Cardiac muscle cell (in vitro differentiated cells and primary cell): ENCODE measurements at regions not wholly inside any gene's neighbourhood (a gene's known extent, or its start where the extent isn't known, plus 50 kb on each side); places are given as distances from the start of the nearest gene placed in this dataset.

Source experiments
- DNase-seq, 2 donors: peaks; one replicate each; pipeline versions ENCODE4 v3.0.0 to v3.0.0-alpha.2; 2010 to 2017; ENCODE audit warnings: low read depth in 1 of 2, low spot score in 1 of 2
- H3K27ac ChIP-seq: fragments of 200-600 bp; sonication (generic); 2 replicates; pipeline ENCODE4 v1.5.1; 2016
- H3K27me3 ChIP-seq: fragments of 200-600 bp; sonication (generic); 2 replicates; pipeline ENCODE4 v1.6.0; 2016; ENCODE audit warnings: control low read depth
- H3K36me3 ChIP-seq: fragments of 200-600 bp; sonication (generic); 2 replicates; pipeline ENCODE4 v1.5.1; 2016; ENCODE audit warnings: control low read depth
- H3K4me1 ChIP-seq: fragments of 200-600 bp; sonication (generic); 2 replicates; pipeline ENCODE4 v1.8.1; 2017; ENCODE audit warnings: low read depth, mild to moderate bottlenecking, mixed run types
- H3K4me3 ChIP-seq: fragments of 200-600 bp; sonication (generic); 2 replicates; pipeline ENCODE4 v1.5.1; 2016; ENCODE audit warnings: mild to moderate bottlenecking
- H3K9me3 ChIP-seq: fragments of 200-600 bp; sonication (generic); 2 replicates; pipeline ENCODE4 v1.5.1; 2017; ENCODE audit warnings: low read depth, mild to moderate bottlenecking, control low read depth
- CTCF ChIP-seq: IDR thresholded peaks from 2 replicates; pipeline ENCODE4 v1.5.1; 2012; ENCODE audit warnings: low read depth, mild to moderate bottlenecking, low read length

DNA sequence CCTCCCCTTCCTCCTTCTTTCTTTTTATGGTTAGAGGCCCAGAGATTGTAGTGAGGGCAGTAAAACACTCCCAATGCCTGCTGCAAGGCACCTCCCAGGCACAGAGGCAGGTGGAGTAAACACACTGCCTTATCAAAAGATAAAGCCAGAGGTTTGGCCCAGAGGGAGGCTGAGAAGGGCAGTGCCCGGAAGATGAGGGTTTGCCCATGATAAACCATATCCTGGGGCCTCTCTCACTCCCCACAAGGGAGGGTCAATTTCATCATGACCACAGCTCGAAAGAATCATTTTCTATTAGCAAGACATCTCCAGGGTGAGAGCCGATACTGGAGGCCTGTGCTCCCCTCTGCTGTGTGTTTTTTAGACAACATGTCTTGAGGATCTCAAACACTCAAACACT is 98.5 kb upstream of the FAM9C start:
- Histone ChIP-seq H3K27ac (no peak overlapping the region), H3K4me3 (no peak overlapping the region), H3K36me3 (no peaks in the 10 kb centered on the region), H3K27me3 (no peaks in the 10 kb centered on the region), H3K9me3 (no peaks in the 10 kb centered on the region), H3K4me1 (no peaks in the 10 kb centered on the region)
- DNase-seq: no peak
- TF ChIP-seq CTCF: no peak

GRCh38 chrX:13140007-13140406 is 95.6 kb upstream of the FAM9C start:
- H3K27me3 ChIP-seq: no peaks in the 10 kb centered on the region

GRCh38 chrX:13131396-13132137 is 87.1 kb upstream of the FAM9C start:
- peak in 1 of 2 donors; percentile 53 for DNase-seq
- no peak overlapping the region for H3K27ac ChIP-seq
- no peaks in the 10 kb centered on the region for H3K27me3 ChIP-seq

More at GRCh38 chrX:13140007-13140406, 95.6 kb upstream of the FAM9C start:
- no peak for DNase-seq
- H3K4me3 ChIP-seq: no peak overlapping the region
- TF ChIP-seq CTCF: no peak
- no peak overlapping the region for H3K27ac ChIP-seq
- no peaks in the 10 kb centered on the region for H3K9me3 ChIP-seq
- H3K4me1 ChIP-seq: no peaks in the 10 kb centered on the region
- no peaks in the 10 kb centered on the region for H3K36me3 ChIP-seq

DNA sequence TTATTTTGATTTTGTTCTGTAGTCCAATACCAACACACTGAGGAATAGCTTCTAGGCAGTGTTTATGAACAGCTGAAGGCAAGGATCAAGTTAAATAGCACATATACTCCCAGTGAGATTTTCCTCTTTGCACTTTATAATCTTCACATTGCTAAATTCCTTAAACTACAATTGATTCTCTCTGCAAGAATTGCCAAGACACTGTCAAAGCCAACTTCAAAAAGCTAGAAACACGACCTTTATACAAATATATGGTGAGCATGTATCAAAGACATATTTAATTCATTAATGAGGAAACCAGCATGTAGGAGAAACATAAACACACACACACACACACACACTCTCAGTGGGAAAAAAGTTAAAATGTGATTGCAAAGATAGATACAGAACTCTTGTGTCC is 86.4 kb upstream of the FAM9C start:
- Histone ChIP-seq H3K9me3 (no peaks in the 10 kb centered on the region), H3K4me1 (no peaks in the 10 kb centered on the region), H3K27me3 (no peaks in the 10 kb centered on the region), H3K4me3 (no peak overlapping the region), H3K27ac (no peak overlapping the region), H3K36me3 (no peaks in the 10 kb centered on the region)
- no peak for TF ChIP-seq CTCF
- DNase-seq: no peak

More at GRCh38 chrX:13131396-13132137, 87.1 kb upstream of the FAM9C start:
- Histone ChIP-seq H3K36me3 (no peaks in the 10 kb centered on the region), H3K4me1 (no peaks in the 10 kb centered on the region), H3K4me3 (no peak overlapping the region), H3K9me3 (no peaks in the 10 kb centered on the region)
- TF ChIP-seq CTCF: no peak

DNA sequence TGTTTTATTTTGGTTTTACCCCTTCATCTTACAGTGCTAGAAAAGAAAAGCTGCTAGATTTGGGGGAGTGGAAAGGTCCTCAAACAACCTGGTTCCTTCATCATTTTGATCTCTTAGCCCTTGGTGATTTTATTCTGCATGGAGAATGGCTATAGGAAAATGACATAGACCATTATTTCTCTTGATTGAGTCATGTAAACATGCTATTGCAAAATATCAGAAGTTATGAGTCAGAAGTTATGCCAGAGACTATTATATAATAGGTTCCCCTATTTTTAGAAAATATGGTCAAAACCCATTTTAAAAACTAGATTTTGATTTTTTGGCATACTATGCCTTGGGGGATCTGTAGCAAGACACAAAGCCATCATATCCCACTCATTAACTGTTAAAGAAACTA is 83.7 kb upstream of the FAM9C start:
- Histone ChIP-seq H3K27me3 (no peaks in the 10 kb centered on the region), H3K36me3 (no peaks in the 10 kb centered on the region), H3K9me3 (no peaks in the 10 kb centered on the region), H3K27ac (no peak overlapping the region), H3K4me3 (no peak overlapping the region), H3K4me1 (no peaks in the 10 kb centered on the region)
- no peak for TF ChIP-seq CTCF
- peak in 1 of 2 donors; percentile 36 for DNase-seq

- Histone ChIP-seq H3K9me3 (no peaks in the 10 kb centered on the region), H3K4me1 (no peaks in the 10 kb centered on the region), H3K27ac (no peak overlapping the region), H3K27me3 (no peaks in the 10 kb centered on the region), H3K36me3 (no peaks in the 10 kb centered on the region), H3K4me3 (no peak overlapping the region)
- no peak for TF ChIP-seq CTCF
- peak in 1 of 2 donors; percentile 42 for DNase-seq
Observed at GRCh38 chrX:13126775-13127174, 82.4 kb upstream of the FAM9C start.
